ENCODE measurements at regions not wholly inside any gene's neighbourhood (a gene's known extent, or its start where the extent isn't known, plus 50 kb on each side); places are given as distances from the start of the nearest gene placed in this dataset.

GRCh38 chr6:95128439-95128838 is 448.9 kb upstream of the MANEA start:
- in situ Hi-C loops (cut with MboI) (no loop called here), intact Hi-C loops (cut with micrococcal nuclease) (no loop called here)
- H3K4me1 ChIP-seq (replicated peaks in 1 of 2; ENCODE audit: control insufficient read depth in 2 of 2, insufficient read depth in 2 of 2, low read length in 2 of 2), result no peaks in the 10 kb centered on the region
- DNase-seq (ENCODE audit: extremely low read depth in 1 of 4, low spot score in 3 of 4), result no peak
- TF ChIP-seq EGR1 (conservative IDR thresholded peaks at IDR 0.05) (no peak), ZNF696 (CRISPR knock-in tag; conservative IDR thresholded peaks at IDR 0.05) (no peak), TBL1XR1 (IDR thresholded peaks at IDR 0.05; ENCODE audit: low read length in 2 of 2) (no peak), FIP1L1 (IDR thresholded peaks at IDR 0.05; ENCODE audit: low read depth, low read length, poor library complexity, severe bottlenecking) (no peak), RBBP5 (IDR thresholded peaks at IDR 0.05; ENCODE audit: borderline replicate concordance, insufficient read depth, low read length, poor library complexity, severe bottlenecking) (no peak), ZNF384 (IDR thresholded peaks at IDR 0.05; ENCODE audit: low read depth, low read length) (no peak), TFAM (CRISPR knock-in tag; conservative IDR thresholded peaks at IDR 0.05) (no peak), NEUROD1 (IDR thresholded peaks at IDR 0.05; ENCODE audit: borderline replicate concordance, low read depth, low read length, partially characterized antibody) (no peak), FOSL1 (tag; conservative IDR thresholded peaks at IDR 0.05) (no peak), THRA (IDR thresholded peaks at IDR 0.05) (no peak)
- TF ChIP-seq, protein P1, sequence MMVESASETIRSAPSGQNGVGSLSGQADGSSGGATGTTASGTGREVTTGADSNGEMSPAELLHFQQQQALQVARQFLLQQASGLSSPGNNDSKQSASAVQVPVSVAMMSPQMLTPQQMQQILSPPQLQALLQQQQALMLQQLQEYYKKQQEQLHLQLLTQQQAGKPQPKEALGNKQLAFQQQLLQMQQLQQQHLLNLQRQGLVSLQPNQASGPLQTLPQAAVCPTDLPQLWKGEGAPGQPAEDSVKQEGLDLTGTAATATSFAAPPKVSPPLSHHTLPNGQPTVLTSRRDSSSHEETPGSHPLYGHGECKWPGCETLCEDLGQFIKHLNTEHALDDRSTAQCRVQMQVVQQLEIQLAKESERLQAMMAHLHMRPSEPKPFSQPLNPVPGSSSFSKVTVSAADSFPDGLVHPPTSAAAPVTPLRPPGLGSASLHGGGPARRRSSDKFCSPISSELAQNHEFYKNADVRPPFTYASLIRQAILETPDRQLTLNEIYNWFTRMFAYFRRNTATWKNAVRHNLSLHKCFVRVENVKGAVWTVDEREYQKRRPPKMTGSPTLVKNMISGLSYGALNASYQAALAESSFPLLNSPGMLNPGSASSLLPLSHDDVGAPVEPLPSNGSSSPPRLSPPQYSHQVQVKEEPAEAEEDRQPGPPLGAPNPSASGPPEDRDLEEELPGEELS (CRISPR knock-in tag; IDR thresholded peaks at IDR 0.05; ENCODE audit: borderline replicate concordance), result no peak
- no peaks in the 10 kb centered on the region for H3K9me3 ChIP-seq (replicated peaks; ENCODE audit: control insufficient read depth, insufficient read depth, low read depth, low read length)
- CTCF ChIA-PET (ENCODE audit: low intra/inter-chr PET ratio), result no interaction called here
- H2AFZ ChIP-seq (ENCODE audit: low read depth, low read length), result no peak overlapping the region
- no peak for FAIRE-seq
- no peaks in the 10 kb centered on the region for H3K36me3 ChIP-seq (ENCODE audit: control insufficient read depth, insufficient read depth, low read length)
- H3K4me2 ChIP-seq (ENCODE audit: insufficient read depth, low read length), result no peak overlapping the region
- 0% methylated on average over 2 of the region's 2 CpGs for WGBS (ENCODE audit: insufficient coverage, low coverage, missing lambda C conversion rate)
- H3K4me3 ChIP-seq, result no peak overlapping the region
- POLR2A ChIA-PET, result no interaction called here
- no peaks in the 10 kb centered on the region for H4K20me1 ChIP-seq (replicated peaks; ENCODE audit: control insufficient read depth, insufficient read depth, low read length)
- no peak overlapping the region for H3K9ac ChIP-seq (ENCODE audit: insufficient read depth in 1 of 2, low read depth in 2 of 2, low read length in 2 of 2)
- BruUV-seq (replicated peaks), result no TSS peak
- H3K27me3 ChIP-seq (ENCODE audit: control insufficient read depth in 2 of 2, insufficient read depth in 2 of 2, low read length in 2 of 2), result no peaks in the 10 kb centered on the region
- no peak for ATAC-seq
- no peak overlapping the region for H3K27ac ChIP-seq (ENCODE audit: extremely low read depth, low read depth, low read length)
- no peaks in the 10 kb centered on the region for H3K9me1 ChIP-seq (ENCODE audit: control insufficient read depth, insufficient read depth, low read length)
- no peaks in the 10 kb centered on the region for H3K79me2 ChIP-seq (ENCODE audit: control insufficient read depth, insufficient read depth, low read length)
